Cardiac muscle cell (in vitro differentiated cells and primary cell): ENCODE measurements at regions not wholly inside any gene's neighbourhood (a gene's known extent, or its start where the extent isn't known, plus 50 kb on each side); places are given as distances from the start of the nearest gene placed in this dataset.
A peak's percentile ranks its signal among the peaks of the same experiment; 100 is the strongest.

Source experiments
- DNase-seq, 2 donors: peaks; one replicate each; pipeline versions ENCODE4 v3.0.0 to v3.0.0-alpha.2; 2010 to 2017; ENCODE audit warnings: low read depth in 1 of 2, low spot score in 1 of 2
- H3K27ac ChIP-seq: fragments of 200-600 bp; sonication (generic); 2 replicates; pipeline ENCODE4 v1.5.1; 2016
- H3K27me3 ChIP-seq: fragments of 200-600 bp; sonication (generic); 2 replicates; pipeline ENCODE4 v1.6.0; 2016; ENCODE audit warnings: control low read depth
- H3K36me3 ChIP-seq: fragments of 200-600 bp; sonication (generic); 2 replicates; pipeline ENCODE4 v1.5.1; 2016; ENCODE audit warnings: control low read depth
- H3K4me1 ChIP-seq: fragments of 200-600 bp; sonication (generic); 2 replicates; pipeline ENCODE4 v1.8.1; 2017; ENCODE audit warnings: low read depth, mild to moderate bottlenecking, mixed run types
- H3K4me3 ChIP-seq: fragments of 200-600 bp; sonication (generic); 2 replicates; pipeline ENCODE4 v1.5.1; 2016; ENCODE audit warnings: mild to moderate bottlenecking
- H3K9me3 ChIP-seq: fragments of 200-600 bp; sonication (generic); 2 replicates; pipeline ENCODE4 v1.5.1; 2017; ENCODE audit warnings: low read depth, mild to moderate bottlenecking, control low read depth
- TF ChIP-seq, protein P1 (sequence below): IDR thresholded peaks from 2 replicates; pipeline ENCODE4 v1.5.1; 2012; ENCODE audit warnings: low read depth, mild to moderate bottlenecking, low read length

- TF ChIP-seq, protein P1, sequence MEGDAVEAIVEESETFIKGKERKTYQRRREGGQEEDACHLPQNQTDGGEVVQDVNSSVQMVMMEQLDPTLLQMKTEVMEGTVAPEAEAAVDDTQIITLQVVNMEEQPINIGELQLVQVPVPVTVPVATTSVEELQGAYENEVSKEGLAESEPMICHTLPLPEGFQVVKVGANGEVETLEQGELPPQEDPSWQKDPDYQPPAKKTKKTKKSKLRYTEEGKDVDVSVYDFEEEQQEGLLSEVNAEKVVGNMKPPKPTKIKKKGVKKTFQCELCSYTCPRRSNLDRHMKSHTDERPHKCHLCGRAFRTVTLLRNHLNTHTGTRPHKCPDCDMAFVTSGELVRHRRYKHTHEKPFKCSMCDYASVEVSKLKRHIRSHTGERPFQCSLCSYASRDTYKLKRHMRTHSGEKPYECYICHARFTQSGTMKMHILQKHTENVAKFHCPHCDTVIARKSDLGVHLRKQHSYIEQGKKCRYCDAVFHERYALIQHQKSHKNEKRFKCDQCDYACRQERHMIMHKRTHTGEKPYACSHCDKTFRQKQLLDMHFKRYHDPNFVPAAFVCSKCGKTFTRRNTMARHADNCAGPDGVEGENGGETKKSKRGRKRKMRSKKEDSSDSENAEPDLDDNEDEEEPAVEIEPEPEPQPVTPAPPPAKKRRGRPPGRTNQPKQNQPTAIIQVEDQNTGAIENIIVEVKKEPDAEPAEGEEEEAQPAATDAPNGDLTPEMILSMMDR, result no peak
- H3K4me3 ChIP-seq, result no peak overlapping the region
- no peaks in the 10 kb centered on the region for H3K4me1 ChIP-seq
- no peak for DNase-seq
- no peaks in the 10 kb centered on the region for H3K9me3 ChIP-seq
- H3K27me3 ChIP-seq, result no peaks in the 10 kb centered on the region
- H3K27ac ChIP-seq, result no peak overlapping the region
- no peaks in the 10 kb centered on the region for H3K36me3 ChIP-seq
Observed at GRCh38 chr1:96308314-96308713, 413.3 kb upstream of the PTBP2 start.

GRCh38 chr1:96309783-96310182, 411.8 kb upstream of the PTBP2 start:
- peak in 1 of 2 donors; percentile 83 for DNase-seq
- TF ChIP-seq, protein P1, result no peak
- Histone ChIP-seq H3K27me3 (no peaks in the 10 kb centered on the region), H3K9me3 (no peaks in the 10 kb centered on the region), H3K4me3 (no peak overlapping the region), H3K27ac (no peak overlapping the region), H3K36me3 (no peaks in the 10 kb centered on the region), H3K4me1 (no peaks in the 10 kb centered on the region)

DNA sequence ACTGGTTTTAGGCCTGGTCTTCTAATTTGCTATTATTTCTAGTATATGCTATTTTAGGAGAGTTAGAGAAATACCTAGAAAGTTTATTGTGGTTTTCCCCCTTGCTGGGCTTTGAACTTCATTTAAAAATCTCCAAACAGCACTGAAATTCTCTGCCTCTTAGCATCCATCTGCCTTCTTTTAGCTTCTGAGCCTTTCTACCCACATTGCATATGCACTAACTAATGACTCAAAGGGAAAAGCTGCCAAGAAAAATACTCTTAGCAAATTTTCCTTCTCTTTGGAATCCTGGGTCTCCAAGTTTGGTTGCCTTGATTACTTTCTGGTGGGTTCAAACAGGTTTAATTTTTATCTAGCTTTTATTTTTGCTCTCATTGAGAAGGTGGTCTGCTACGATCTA, 408.4 kb upstream of the PTBP2 start:
- H3K27ac ChIP-seq, result no peak overlapping the region
- peak in 1 of 2 donors; percentile 82 for DNase-seq
- H3K4me3 ChIP-seq, result no peak overlapping the region
- H3K9me3 ChIP-seq, result no peaks in the 10 kb centered on the region
- H3K4me1 ChIP-seq, result no peaks in the 10 kb centered on the region
- no peaks in the 10 kb centered on the region for H3K36me3 ChIP-seq
- TF ChIP-seq, protein P1, result no peak
- no peaks in the 10 kb centered on the region for H3K27me3 ChIP-seq

DNA sequence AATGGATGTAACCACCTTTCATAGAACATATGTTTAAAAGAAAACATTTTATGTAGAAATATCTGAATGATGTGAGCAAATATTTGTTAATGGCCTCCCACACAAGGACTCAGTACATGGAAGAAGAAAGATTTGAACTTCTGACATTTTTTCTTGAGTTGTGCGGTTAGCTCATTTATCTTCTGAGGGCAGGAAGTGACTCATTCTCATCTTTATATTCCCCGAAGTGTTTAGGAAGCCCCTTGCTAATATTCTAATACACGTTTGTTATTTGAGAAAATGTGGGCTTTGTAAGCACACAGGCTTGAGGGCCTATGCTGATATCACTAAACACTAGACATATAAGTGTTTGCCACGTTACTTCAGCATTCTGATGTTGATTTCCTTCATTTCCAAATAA, 392.5 kb upstream of the PTBP2 start:
- H3K4me3 ChIP-seq, result no peak overlapping the region
- H3K27ac ChIP-seq, result no peak overlapping the region
- H3K4me1 ChIP-seq, result no peaks in the 10 kb centered on the region
- peak in 1 of 2 donors; percentile 76 for DNase-seq
- no peaks in the 10 kb centered on the region for H3K27me3 ChIP-seq
- TF ChIP-seq, protein P1, result no peak
- H3K36me3 ChIP-seq, result no peaks in the 10 kb centered on the region
- H3K9me3 ChIP-seq, result no peaks in the 10 kb centered on the region

GRCh38 chr1:96331596-96331995, 390.0 kb upstream of the PTBP2 start:
- Histone ChIP-seq H3K4me1 (no peaks in the 10 kb centered on the region), H3K27me3 (no peaks in the 10 kb centered on the region), H3K9me3 (no peaks in the 10 kb centered on the region), H3K27ac (no peak overlapping the region), H3K36me3 (no peaks in the 10 kb centered on the region), H3K4me3 (no peak overlapping the region)
- TF ChIP-seq, protein P1, result no peak
- DNase-seq, result no peak
